NCI-H187 treated with DMSO at 0.1 percent for 48 hours (cell line): ENCODE measurements at regions not wholly inside any gene's neighbourhood (a gene's known extent, or its start where the extent isn't known, plus 50 kb on each side); places are given as distances from the start of the nearest gene placed in this dataset.

ENCODE experiments used
- DNase-seq: peaks from one replicate; lab custom pipeline; 2025; lab: John Stamatoyannopoulos, UW

GRCh38 chr1:106879538-106879937 lies 176.9 kb upstream of the PRMT6 start:
- DNase-seq, result no peak

- DNase-seq, result no peak
Observed at GRCh38 chr1:106880226-106880625, 176.2 kb upstream of the PRMT6 start.

GRCh38 chr1:106883208-106883607 lies 173.3 kb upstream of the PRMT6 start:
- DNase-seq, result no peak

GRCh38 chr1:106889059-106889458 lies 167.4 kb upstream of the PRMT6 start:
- DNase-seq, result no peak

GRCh38 chr1:106889583-106889982 lies 166.9 kb upstream of the PRMT6 start:
- DNase-seq, result no peak

GRCh38 chr1:106897976-106898375 lies 158.5 kb upstream of the PRMT6 start:
- no peak for DNase-seq

GRCh38 chr1:106899644-106900043 lies 156.8 kb upstream of the PRMT6 start:
- no peak for DNase-seq

GRCh38 chr1:106907795-106908194 lies 148.7 kb upstream of the PRMT6 start:
- DNase-seq, result no peak

GRCh38 chr1:106908689-106909088 lies 147.8 kb upstream of the PRMT6 start:
- no peak for DNase-seq

- no peak for DNase-seq
Observed at GRCh38 chr1:106910798-106911197, 145.7 kb upstream of the PRMT6 start.

- DNase-seq, result no peak
Observed at GRCh38 chr1:106912131-106912530, 144.3 kb upstream of the PRMT6 start.

GRCh38 chr1:106921186-106921585 lies 135.3 kb upstream of the PRMT6 start:
- DNase-seq, result no peak

GRCh38 chr1:106924360-106924759 lies 132.1 kb upstream of the PRMT6 start:
- no peak for DNase-seq

- no peak for DNase-seq
Observed at GRCh38 chr1:106925750-106926149, 130.7 kb upstream of the PRMT6 start.

GRCh38 chr1:106926803-106927582 lies 129.5 kb upstream of the PRMT6 start:
- no peak for DNase-seq

- no peak for DNase-seq
Observed at GRCh38 chr1:106937104-106937503, 119.4 kb upstream of the PRMT6 start.

- DNase-seq, result no peak
Observed at GRCh38 chr1:106944721-106945120, 111.8 kb upstream of the PRMT6 start.

- no peak for DNase-seq
Observed at GRCh38 chr1:106952776-106953175, 103.7 kb upstream of the PRMT6 start.

GRCh38 chr1:106954661-106955229 lies 101.7 kb upstream of the PRMT6 start:
- no peak for DNase-seq

- no peak for DNase-seq
Observed at GRCh38 chr1:106956721-106957120, 99.8 kb upstream of the PRMT6 start.

- DNase-seq, result no peak
Observed at GRCh38 chr1:106957795-106958194, 98.7 kb upstream of the PRMT6 start.

- DNase-seq, result no peak
Observed at GRCh38 chr1:106960412-106960811, 96.1 kb upstream of the PRMT6 start.

GRCh38 chr1:106961646-106962045 lies 94.8 kb upstream of the PRMT6 start:
- DNase-seq, result no peak

GRCh38 chr1:106962591-106962990 lies 93.9 kb upstream of the PRMT6 start:
- no peak for DNase-seq
